NCI-H128 (cell line): ENCODE measurements at regions not wholly inside any gene's neighbourhood (a gene's known extent, or its start where the extent isn't known, plus 50 kb on each side); places are given as distances from the start of the nearest gene placed in this dataset.

Experiments
- DNase-seq: peaks from one replicate; lab custom pipeline; 2025; ENCODE audit not compliant: unreplicated experiment; lab: John Stamatoyannopoulos, UW

DNA sequence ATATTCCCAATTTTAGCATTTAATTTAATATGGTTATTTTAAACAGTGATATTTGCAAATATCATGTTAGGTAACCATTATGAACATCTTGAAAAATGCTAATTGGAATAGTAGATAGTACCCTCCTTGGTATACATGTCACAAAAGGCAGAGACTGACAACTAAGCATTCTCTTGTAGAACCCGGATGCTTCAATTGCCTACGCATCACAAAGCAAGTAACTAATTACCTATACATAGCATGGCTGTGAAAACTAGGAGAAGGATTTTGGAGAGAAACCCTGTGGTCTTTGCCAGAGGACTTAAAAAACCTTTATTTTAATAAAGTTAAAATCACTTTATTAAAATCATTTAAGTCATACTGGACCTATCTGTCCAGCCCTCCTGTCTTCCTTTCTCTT is 764.1 kb upstream of the TENM3 start:
- DNase-seq: no peak

GRCh38 chr4:181484396-181484795 is 758.8 kb upstream of the TENM3 start:
- DNase-seq: no peak

DNA sequence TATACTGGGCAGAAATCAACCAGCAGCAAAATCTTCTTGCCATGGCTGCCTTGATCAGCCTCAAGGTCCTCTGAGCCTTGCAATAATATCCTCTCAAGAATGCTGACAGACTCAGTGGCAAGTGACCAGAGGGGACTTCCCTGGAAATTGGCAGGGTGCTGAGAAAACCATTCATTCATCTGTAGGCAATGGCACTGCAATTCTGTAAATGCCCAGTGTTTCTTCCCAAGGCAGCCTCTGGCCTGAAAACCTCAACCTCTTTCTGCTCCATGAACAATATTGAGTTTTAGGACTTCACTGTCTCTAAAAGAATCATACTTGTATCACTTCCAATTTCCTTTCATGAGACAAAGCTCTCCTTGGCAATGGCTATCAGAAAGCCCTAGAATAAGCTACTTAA is 754.3 kb upstream of the TENM3 start:
- no peak for DNase-seq

DNA sequence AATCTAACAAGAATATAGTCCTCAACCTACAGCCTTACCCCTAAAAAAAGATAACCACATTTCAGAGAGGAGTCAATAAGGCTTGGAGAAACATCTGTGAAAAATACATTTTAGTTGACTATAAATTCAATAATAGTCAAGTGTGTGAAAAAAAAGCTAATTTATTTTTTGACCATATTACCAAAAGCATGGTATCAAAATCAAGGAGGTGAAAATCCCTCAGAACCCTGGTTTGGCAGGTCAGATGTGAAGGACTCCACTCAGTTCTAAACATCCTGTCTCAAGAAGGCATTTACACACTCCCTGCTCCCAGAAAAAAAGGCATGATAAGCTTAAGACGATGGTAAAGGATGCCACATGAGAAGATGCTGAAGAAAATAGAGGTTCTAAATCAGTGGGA is 745.1 kb upstream of the TENM3 start:
- DNase-seq: no peak

DNA sequence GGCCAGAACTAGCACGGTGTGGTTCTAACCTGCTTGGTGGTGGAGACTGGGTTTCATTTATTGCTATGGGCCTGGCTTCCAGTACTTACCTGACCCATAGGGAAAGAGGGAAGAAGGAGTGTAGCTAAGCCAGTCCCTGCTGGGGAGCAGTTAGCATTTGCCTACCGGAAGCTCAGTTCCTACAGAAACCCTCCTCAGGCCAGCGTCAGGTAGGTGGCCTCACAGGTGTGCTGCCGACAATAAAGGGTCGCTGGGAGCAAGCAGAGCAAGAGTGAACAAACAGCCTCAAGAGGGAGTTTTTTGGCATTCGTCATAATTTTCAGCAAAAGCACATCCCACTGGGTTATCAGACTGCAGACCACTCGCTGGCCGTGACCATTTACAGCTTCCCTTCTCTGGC is 740.6 kb upstream of the TENM3 start:
- no peak for DNase-seq

- no peak for DNase-seq
These were observed 739.4 kb upstream of the TENM3 start for GRCh38 chr4:181503687-181504390.

DNA sequence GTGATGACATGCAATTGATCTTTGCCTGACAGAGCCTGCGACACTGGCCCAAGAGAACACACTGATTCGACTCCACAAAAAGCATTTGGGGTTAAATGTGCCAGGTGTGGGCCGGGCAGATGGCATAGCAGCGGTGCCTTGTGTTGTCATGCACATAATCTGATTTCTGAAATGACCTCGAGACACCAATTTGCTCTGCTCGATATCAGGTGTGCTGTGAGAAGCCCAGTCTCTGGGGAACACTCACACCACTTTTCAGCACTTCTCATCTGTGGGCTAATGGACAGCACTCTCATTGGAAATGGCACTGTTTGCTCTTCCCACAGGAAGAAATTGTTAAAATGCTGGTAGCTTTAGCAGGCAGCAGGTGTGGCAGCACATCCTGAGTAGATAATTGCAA is 738.3 kb upstream of the TENM3 start:
- DNase-seq: peak; percentile 61

- no peak for DNase-seq
These were observed 735.9 kb upstream of the TENM3 start for GRCh38 chr4:181507180-181507835.

DNA sequence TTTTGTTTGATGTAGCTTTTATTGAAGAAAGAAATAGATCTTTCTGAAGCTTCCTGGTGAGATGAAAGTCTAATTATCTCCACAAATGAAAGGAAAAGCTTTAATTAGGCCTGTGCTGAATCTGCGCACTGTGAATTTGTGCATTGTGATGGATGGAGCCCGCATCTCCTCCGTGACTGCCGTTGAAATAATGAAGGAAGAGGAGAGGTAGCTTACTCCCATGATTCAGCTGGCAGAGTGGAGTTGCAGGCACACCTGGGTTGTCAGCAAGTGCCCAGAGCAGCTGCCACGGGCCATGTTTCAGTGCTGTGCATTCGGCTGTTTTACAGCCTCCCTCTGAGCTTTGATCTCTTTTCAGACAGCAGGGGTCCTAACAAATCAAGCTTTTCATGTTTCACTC is 735.3 kb upstream of the TENM3 start:
- no peak for DNase-seq

- no peak for DNase-seq
These were observed 734.6 kb upstream of the TENM3 start for GRCh38 chr4:181508601-181509000.

- DNase-seq: no peak
These were observed 734.1 kb upstream of the TENM3 start for GRCh38 chr4:181509073-181509472.

- no peak for DNase-seq
These were observed 725.7 kb upstream of the TENM3 start for GRCh38 chr4:181517491-181517890.

DNA sequence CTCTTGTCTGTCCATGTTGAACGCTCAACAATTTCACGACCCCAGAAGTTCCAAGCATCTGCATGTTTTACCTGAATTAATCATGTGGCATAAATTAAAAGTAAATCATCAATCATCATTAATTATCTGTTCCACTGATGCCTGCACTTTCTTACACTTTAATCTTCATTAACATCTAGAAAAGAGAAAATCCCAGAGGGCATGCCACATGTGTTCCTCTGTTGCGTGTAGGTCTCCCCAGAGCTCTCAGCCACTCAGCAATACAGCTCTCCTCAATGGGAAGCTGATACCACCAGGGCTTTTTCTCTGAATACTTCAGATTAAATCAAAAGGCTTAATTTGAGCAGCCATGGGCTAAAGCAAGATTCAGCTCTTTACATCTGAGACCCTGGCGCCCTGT is 722.4 kb upstream of the TENM3 start:
- DNase-seq: no peak

DNA sequence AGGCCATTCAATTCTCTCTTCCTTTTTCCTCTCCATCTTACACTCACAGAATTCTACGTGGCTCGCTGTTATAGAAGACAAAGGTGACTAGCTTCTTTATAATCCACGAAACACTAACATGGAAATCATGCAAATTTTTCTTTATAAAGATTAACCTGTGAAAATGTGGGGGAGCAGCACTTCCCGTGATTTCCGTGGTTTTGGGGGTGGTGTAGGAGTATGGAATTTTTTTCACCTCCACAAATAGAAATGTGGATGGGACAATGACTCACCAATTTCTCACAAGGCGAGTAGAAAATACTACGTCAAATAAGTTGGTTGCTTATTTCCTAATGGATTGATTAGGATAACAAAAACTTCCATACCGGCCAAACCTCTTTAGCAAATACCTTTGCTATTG is 719.2 kb upstream of the TENM3 start:
- DNase-seq: no peak

DNA sequence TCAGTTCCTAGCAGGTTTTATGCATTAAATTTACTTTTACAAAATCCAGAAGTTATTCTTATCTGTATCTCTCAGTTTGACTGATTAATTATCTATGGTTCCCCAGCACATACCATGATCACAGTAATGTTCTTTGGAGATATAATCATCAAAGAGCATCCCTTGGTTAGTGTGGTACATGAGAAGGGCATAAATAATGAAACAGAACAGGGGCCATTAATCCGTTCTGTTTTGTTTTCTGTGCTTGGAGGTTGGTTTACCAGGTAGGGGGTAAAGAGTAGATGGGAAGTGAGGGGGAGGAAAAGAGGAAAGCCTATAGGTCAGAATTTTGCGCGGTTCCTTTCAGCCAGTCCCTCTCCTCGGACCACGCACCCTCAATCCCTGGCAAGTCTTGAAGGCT is 718.7 kb upstream of the TENM3 start:
- no peak for DNase-seq

DNA sequence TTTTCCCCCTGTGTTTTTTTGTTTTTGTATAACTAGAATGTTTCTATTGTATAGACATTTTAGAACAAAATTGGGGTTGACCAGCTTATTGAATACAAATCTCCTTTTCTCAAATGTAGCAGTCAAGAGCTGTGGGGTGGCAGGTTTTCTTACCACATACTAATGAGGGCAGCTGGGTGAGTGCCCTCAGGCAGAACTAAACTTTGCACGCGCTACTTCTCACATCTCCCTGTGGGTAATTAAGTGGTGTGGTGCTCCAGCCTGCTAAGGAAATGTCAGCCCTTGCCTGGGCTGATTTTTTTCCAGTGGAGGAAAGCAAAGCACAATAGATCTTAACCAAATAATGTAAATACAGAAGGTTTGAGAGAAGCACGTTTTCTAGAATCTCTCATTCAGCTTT is 717.6 kb upstream of the TENM3 start:
- peak; percentile 51 for DNase-seq

DNA sequence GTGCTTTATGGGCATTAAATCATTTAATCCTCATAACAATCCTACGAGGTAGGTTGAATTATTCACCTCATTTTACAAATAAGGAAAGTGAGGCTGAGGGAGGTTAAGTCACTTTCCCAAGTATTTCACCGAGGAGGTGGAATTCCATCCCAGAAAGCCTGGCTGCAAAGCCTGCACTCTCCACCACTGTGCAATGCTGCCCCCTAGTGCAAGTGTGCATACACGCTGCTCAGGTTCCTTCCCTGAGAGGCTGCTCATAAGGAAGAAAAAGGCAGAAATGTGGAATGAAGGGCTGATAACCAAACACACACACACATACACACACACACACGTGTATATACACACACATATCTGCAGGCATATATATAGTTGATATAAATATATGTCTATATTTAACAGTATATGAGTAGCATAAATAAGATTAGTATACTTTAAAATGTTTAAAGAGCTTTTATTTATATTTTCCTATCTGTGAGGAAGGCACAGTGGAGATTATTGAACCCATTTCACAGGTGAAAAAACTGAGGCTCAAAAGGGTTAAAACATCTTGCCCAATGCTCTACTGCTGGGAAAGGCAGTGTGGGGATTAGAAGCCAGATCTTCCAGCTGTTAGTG is 714.5 kb upstream of the TENM3 start:
- peak; percentile 47 for DNase-seq

DNA sequence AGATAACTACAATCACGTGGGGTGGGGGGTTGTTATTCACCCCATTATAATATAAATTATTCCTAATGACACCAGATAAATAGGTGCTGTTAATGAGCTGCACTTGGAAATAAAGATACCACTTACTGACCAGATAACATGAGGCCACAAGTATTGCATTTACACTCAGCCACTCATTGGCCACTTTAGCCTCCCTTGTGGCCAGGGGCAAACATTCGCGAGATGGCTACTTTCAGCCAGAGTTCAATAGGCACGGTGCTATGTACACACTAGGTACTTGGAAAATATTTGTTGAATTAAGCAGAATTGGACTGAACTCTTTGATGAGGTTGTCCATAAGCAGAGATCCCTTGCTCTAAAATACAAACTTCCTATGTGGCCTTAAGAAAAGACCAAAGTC is 713.7 kb upstream of the TENM3 start:
- no peak for DNase-seq

DNA sequence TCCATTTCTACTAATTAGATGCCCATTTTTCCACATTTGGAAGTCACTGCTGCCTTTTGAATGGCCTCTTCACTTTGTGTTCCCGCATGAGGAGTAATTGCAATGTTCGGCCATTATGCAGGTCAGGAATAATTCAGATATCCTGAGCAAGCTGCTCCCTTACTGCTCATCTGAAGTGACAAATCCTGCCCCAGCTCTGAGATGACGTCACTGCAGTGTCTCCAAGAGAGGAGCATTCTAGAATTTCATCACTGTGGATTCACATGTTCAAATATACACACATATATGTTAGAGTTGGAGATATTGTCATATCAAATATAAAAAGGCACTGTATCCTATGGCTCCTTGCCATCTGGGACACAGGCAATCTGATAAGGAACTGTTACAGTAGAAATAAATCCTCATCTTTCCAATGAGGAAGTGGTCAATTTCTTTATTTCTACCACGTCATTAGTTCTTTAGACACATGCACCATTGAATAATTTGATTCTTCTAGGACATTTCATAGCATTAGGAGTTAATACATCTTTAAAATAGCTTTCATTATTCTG is 706.9 kb upstream of the TENM3 start:
- no peak for DNase-seq

DNA sequence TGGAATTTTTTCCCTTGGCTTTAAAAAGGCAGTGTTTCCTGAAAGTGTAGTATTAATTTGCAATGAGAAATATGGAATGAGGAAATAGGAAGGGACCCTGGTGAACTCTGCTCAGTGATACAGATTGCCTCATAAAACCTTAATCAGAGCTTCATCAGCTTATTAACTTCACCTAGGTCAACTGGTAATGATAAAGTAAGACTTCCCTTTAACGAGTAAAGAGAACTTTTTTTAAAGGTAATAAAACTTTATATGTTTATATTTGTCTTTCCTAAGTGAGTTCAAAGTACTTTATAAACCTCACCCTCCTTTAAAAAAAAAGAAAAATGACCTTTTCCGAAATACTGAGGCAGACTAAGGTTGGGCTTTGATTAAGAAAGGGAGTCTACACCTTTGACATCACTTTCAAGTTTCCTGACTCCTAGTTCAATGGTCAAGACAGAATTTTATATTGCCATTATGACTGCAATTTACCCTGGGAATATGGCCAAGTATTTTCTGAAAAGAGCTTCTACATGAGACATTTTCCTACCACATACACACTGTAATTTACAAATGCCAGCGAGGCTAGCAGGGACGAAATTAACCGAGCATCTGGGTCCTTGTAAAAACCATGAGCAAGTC is 706.3 kb upstream of the TENM3 start:
- no peak for DNase-seq

DNA sequence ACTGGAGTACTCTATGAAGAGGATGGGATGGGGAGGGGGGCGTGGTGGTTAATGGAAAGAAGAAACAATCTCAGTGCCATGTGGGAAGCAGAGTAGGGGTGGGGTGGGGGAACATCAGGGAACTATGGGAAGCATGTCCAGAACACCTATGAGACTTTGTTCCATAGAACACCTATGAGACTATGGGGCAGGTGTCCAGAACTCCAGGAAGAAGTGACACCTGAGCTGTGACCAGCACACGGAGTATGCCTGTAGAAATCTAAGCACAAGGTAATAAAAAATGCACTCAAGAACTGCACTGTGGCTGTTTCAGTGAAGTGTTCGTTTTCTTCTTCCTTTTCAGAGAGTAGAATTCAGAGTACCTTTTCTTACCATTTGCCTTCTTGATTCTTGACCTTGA is 704.8 kb upstream of the TENM3 start:
- no peak for DNase-seq

- DNase-seq: no peak
These were observed 701.8 kb upstream of the TENM3 start for GRCh38 chr4:181541396-181541795.
